SU-DHL-6 (cell line): ENCODE measurements at regions not wholly inside any gene's neighbourhood (a gene's known extent, or its start where the extent isn't known, plus 50 kb on each side); places are given as distances from the start of the nearest gene placed in this dataset.

Source experiments
- H2AFZ ChIP-seq: fragments of 200-600 bp; sonication (generic); 2 replicates; pipeline ENCODE4 v1.6.1; 2014; ENCODE audit warnings: low read depth, mild to moderate bottlenecking, moderate library complexity, mixed read lengths, antibody characterized with exemption, low read length; ENCODE audit not compliant: severe bottlenecking
- H3F3A ChIP-seq: fragments of 200-600 bp; shearing (Covaris generic); 2 replicates; pipeline ENCODE4 v1.6.0; 2016; ENCODE audit warnings: antibody characterized with exemption, mild to moderate bottlenecking; ENCODE audit not compliant: insufficient read depth
- H3K27ac ChIP-seq: fragments of 200-600 bp; sonication (generic); 2 replicates; pipeline ENCODE4 v1.5.1; 2016; ENCODE audit warnings: low read depth, mild to moderate bottlenecking, low read length, moderate library complexity, mixed read lengths
- H3K27me3 ChIP-seq: fragments of 200-600 bp; sonication (generic), shearing (Covaris generic); 2 replicates; pipeline ENCODE4 v1.6.0; 2014; ENCODE audit warnings: mild to moderate bottlenecking, low read length
- H3K36me3 ChIP-seq: fragments of 200-600 bp; sonication (generic); 2 replicates; pipeline ENCODE4 v1.6.1; 2014; ENCODE audit warnings: mild to moderate bottlenecking, low read length, mixed read lengths
- H3K4me2 ChIP-seq: fragments of 300-600, 200-600 bp; shearing (Covaris generic), sonication (generic); 2 replicates; pipeline ENCODE4 v1.6.0; 2014; ENCODE audit warnings: low read length, low read depth, mild to moderate bottlenecking; ENCODE audit not compliant: poor library complexity, severe bottlenecking
- H3K4me3 ChIP-seq: fragments of 200-600 bp; sonication (generic); 2 replicates; pipeline ENCODE4 v1.5.1; 2014; ENCODE audit warnings: antibody characterized with exemption, low read length, mild to moderate bottlenecking, mixed read lengths; ENCODE audit not compliant: insufficient read depth, poor library complexity, severe bottlenecking
- H3K79me2 ChIP-seq: fragments of 200-600 bp; sonication (generic); 2 replicates; pipeline ENCODE4 v1.6.1; 2014; ENCODE audit warnings: mild to moderate bottlenecking, low read length, moderate library complexity; ENCODE audit not compliant: insufficient read depth
- H3K9ac ChIP-seq: fragments of 200-600 bp; sonication (generic); 2 replicates; pipeline ENCODE4 v1.7.0; 2014; ENCODE audit warnings: mild to moderate bottlenecking, low read length
- H3K9me2 ChIP-seq: fragments of 200-600 bp; sonication (generic); replicated peaks from 2 replicates; pipeline ENCODE4 v1.6.1; 2014; ENCODE audit warnings: low read length; ENCODE audit not compliant: insufficient read depth
- H3K9me3 ChIP-seq: fragments of 200-600 bp; sonication (generic); 2 replicates; pipeline ENCODE4 v1.6.1; 2014; ENCODE audit warnings: low read length, mixed read lengths; ENCODE audit not compliant: insufficient read depth
- H4K20me1 ChIP-seq: fragments of 200-600 bp; sonication (generic); 2 replicates; pipeline ENCODE4 v1.6.1; 2014; ENCODE audit warnings: low read depth, mild to moderate bottlenecking, antibody characterized with exemption, low read length, moderate library complexity, mixed read lengths
- EZH2phosphoT487 ChIP-seq: fragments of 200-600 bp; sonication (generic), shearing (Covaris generic); conservative IDR thresholded peaks from 2 replicates; pipeline ENCODE4 v1.6.1; 2018; ENCODE audit warnings: mild to moderate bottlenecking, antibody characterized with exemption, low read length, moderate library complexity, mixed read lengths
- TF ChIP-seq, protein P1 (sequence below): fragments of 200-600 bp; sonication (generic); IDR thresholded peaks from one replicate; pipeline ENCODE4 v1.5.1; 2017; ENCODE audit warnings: antibody characterized with exemption, mild to moderate bottlenecking, low read length, moderate library complexity; ENCODE audit not compliant: insufficient read depth, poor library complexity, severe bottlenecking

DNA sequence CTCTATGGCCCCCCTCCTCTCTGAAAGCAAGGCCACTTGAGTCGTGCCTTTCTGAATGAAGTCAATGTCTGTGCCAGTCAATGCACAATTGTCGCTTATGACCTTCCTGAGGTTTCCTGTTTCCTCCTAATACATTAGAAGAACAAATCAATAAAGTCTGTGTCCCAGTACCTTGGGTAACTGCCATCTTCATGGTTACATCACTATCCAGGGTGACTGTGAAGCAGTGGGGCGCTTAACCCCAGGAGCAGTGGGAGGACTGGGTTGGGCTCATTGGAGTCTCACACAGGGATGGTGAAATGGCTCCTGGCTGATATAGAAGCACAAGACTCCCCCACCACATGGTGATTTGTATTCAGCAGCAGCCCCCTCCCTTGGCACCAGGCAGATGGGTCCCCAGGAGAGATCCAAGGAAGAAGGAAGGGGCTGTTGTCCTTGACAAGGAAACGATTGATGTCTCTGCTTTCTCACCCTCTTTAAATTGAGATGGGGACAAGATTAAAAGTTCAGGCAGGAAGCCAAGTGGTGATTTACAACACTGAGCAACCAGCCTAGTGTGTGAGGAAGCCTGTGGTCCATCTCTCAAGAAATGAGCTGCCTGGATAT lies 261.9 kb upstream of the ZNF462 start:
- Histone ChIP-seq H3K4me2 (no peak overlapping the region), H3K79me2 (no peaks in the 10 kb centered on the region), H3K9ac (no peak overlapping the region), H3K9me2 (no peaks in the 10 kb centered on the region), H4K20me1 (no peaks in the 10 kb centered on the region), H2AFZ (no peak overlapping the region), H3K9me3 (no peaks in the 10 kb centered on the region), H3K4me3 (no peak overlapping the region), H3K27me3 (no peaks in the 10 kb centered on the region), H3K27ac (no peak overlapping the region), H3K36me3 (no peaks in the 10 kb centered on the region), H3F3A (no peaks in the 10 kb centered on the region)
- no peak for TF ChIP-seq EZH2phosphoT487
- TF ChIP-seq, protein P1, sequence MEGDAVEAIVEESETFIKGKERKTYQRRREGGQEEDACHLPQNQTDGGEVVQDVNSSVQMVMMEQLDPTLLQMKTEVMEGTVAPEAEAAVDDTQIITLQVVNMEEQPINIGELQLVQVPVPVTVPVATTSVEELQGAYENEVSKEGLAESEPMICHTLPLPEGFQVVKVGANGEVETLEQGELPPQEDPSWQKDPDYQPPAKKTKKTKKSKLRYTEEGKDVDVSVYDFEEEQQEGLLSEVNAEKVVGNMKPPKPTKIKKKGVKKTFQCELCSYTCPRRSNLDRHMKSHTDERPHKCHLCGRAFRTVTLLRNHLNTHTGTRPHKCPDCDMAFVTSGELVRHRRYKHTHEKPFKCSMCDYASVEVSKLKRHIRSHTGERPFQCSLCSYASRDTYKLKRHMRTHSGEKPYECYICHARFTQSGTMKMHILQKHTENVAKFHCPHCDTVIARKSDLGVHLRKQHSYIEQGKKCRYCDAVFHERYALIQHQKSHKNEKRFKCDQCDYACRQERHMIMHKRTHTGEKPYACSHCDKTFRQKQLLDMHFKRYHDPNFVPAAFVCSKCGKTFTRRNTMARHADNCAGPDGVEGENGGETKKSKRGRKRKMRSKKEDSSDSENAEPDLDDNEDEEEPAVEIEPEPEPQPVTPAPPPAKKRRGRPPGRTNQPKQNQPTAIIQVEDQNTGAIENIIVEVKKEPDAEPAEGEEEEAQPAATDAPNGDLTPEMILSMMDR = no peak

DNA sequence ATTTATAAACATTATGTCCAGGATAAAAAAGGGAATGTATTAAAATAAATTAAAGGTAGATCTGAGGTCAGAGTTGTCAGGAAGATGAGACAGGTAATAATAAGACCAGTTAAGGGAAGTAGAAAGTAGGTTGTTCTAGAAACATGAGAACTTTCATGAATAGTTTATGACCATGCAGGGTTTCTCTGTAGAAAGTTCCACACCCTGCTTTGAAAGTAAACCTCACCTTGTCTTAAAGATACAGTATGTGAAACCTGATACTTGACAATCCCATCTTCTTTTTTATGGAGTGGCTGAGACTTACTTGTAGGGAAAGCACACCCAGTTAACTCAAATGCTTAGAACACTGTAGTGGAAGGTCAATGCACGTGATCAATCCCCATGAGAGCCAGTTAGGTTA lies 260.6 kb upstream of the ZNF462 start:
- Histone ChIP-seq H2AFZ (no peak overlapping the region), H3K27ac (no peak overlapping the region), H3K9ac (no peak overlapping the region), H4K20me1 (no peaks in the 10 kb centered on the region), H3K36me3 (no peaks in the 10 kb centered on the region), H3K9me3 (no peaks in the 10 kb centered on the region), H3K27me3 (no peaks in the 10 kb centered on the region), H3K4me2 (no peak overlapping the region), H3K79me2 (no peaks in the 10 kb centered on the region), H3K9me2 (no peaks in the 10 kb centered on the region), H3F3A (no peaks in the 10 kb centered on the region), H3K4me3 (no peak overlapping the region)
- no peak for TF ChIP-seq EZH2phosphoT487
- TF ChIP-seq, protein P1 = no peak

DNA sequence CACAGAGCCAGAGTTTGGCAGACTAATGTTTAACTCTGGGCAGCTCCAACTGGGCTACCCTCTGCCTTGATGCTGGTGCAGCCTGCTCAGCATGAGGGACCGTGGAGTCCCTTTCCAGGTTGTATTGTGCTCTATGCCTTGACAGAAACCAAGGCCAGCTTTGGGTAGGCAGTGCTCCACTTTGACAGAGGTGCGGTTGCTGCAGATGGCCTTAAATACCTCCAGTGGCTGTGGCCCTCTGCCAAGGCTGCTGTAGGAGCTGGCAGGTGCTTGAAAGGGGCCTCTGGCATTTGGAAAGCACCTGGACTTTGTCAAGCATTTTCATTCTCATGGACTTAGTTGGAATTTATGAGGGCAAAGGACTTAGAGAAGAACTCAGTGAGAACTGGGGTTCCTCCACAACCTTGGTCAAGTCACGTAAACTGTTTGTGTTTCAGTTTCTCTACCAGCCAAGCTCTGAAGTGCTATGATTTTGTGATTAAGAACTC lies 249.7 kb upstream of the ZNF462 start:
- no peak overlapping the region for H3K27ac ChIP-seq
- H3F3A ChIP-seq = no peaks in the 10 kb centered on the region
- no peak overlapping the region for H3K4me3 ChIP-seq
- no peaks in the 10 kb centered on the region for H3K79me2 ChIP-seq
- no peaks in the 10 kb centered on the region for H3K9me3 ChIP-seq
- no peaks in the 10 kb centered on the region for H3K36me3 ChIP-seq
- no peaks in the 10 kb centered on the region for H3K9me2 ChIP-seq
- no peaks in the 10 kb centered on the region for H4K20me1 ChIP-seq
- no peak overlapping the region for H2AFZ ChIP-seq
- no peaks in the 10 kb centered on the region for H3K27me3 ChIP-seq
- TF ChIP-seq EZH2phosphoT487 = no peak
- TF ChIP-seq, protein P1 = no peak
- H3K9ac ChIP-seq = no peak overlapping the region
- no peak overlapping the region for H3K4me2 ChIP-seq
